ENCODE measurements at regions not wholly inside any gene's neighbourhood (a gene's known extent, or its start where the extent isn't known, plus 50 kb on each side); places are given as distances from the start of the nearest gene placed in this dataset.

GRCh38 chr2:74065456-74065855 is 80.7 kb downstream of the TET3 start:
- TF ChIP-seq CTCF (IDR thresholded peaks at IDR 0.05): no peak
- no peaks in the 10 kb centered on the region for H3K27me3 Mint-ChIP-seq (ENCODE audit: insufficient read depth)
- 0 out of 2 replicates have a peak, but pooled peaks cover 5% of the 10 kb centered on the region for H3K4me1 Mint-ChIP-seq (ENCODE audit: low read depth)
- H3K27ac Mint-ChIP-seq: no peak overlapping the region
- DNase-seq: no peak
- no peaks in the 10 kb centered on the region for H3K9me3 Mint-ChIP-seq
- H3K36me3 Mint-ChIP-seq (ENCODE audit: low read depth): peaks cover 7% of the 10 kb centered on the region; the same call in 1 of the 2 replicates
- H3K4me3 Mint-ChIP-seq: no peak overlapping the region; the same call in 1 of the 2 replicates

GRCh38 chr2:74066491-74067203 is 81.1 kb downstream of the BOLA3 start:
- H3K4me3 Mint-ChIP-seq: no peak overlapping the region

GRCh38 chr2:74067221-74067747 is 80.4 kb downstream of the BOLA3 start:
- Mint-ChIP-seq H3K4me1 (ENCODE audit: low read depth) (0 out of 2 replicates have a peak, but pooled peaks cover 5% of the 10 kb centered on the region), H3K4me3 (no peak overlapping the region), H3K27me3 (ENCODE audit: insufficient read depth) (no peaks in the 10 kb centered on the region), H3K36me3 (ENCODE audit: low read depth) (peaks cover 4% of the 10 kb centered on the region; the same call in 1 of the 2 replicates), H3K9me3 (no peaks in the 10 kb centered on the region), H3K27ac (no peak overlapping the region)
- TF ChIP-seq CTCF (IDR thresholded peaks at IDR 0.05): no peak
- DNase-seq: no peak

More at GRCh38 chr2:74066491-74067203, 81.1 kb downstream of the BOLA3 start:
- DNase-seq: no peak
- TF ChIP-seq CTCF (IDR thresholded peaks at IDR 0.05): no peak
- Mint-ChIP-seq H3K27ac (no peak overlapping the region), H3K27me3 (ENCODE audit: insufficient read depth) (no peaks in the 10 kb centered on the region), H3K9me3 (no peaks in the 10 kb centered on the region), H3K36me3 (ENCODE audit: low read depth) (peaks cover 7% of the 10 kb centered on the region; the same call in 1 of the 2 replicates), H3K4me1 (ENCODE audit: low read depth) (0 out of 2 replicates have a peak, but pooled peaks cover 5% of the 10 kb centered on the region)

GRCh38 chr2:74070991-74071390 is 76.7 kb downstream of the BOLA3 start:
- Mint-ChIP-seq H3K4me3 (no peak overlapping the region), H3K4me1 (ENCODE audit: low read depth) (peaks cover 5% of the 10 kb centered on the region; the same call in 1 of the 2 replicates), H3K27ac (no peak overlapping the region), H3K36me3 (ENCODE audit: low read depth) (peaks cover 13% of the 10 kb centered on the region; the same call in 1 of the 2 replicates), H3K27me3 (ENCODE audit: insufficient read depth) (no peaks in the 10 kb centered on the region), H3K9me3 (no peaks in the 10 kb centered on the region)
- DNase-seq: no peak
- no peak for TF ChIP-seq CTCF (IDR thresholded peaks at IDR 0.05)

- peaks cover 13% of the 10 kb centered on the region; the same call in 1 of the 2 replicates for H3K36me3 Mint-ChIP-seq (ENCODE audit: low read depth)
- TF ChIP-seq CTCF (IDR thresholded peaks at IDR 0.05): no peak
- no peak for DNase-seq
- H3K4me1 Mint-ChIP-seq (ENCODE audit: low read depth): peaks cover 7% of the 10 kb centered on the region; the same call in 1 of the 2 replicates
- no peaks in the 10 kb centered on the region for H3K27me3 Mint-ChIP-seq (ENCODE audit: insufficient read depth)
- no peak overlapping the region for H3K27ac Mint-ChIP-seq
- H3K9me3 Mint-ChIP-seq: no peaks in the 10 kb centered on the region
- H3K4me3 Mint-ChIP-seq: no peak overlapping the region
Measured at GRCh38 chr2:74071426-74071825, 76.3 kb downstream of the BOLA3 start.
